ENCODE measurements at regions not wholly inside any gene's neighbourhood (a gene's known extent, or its start where the extent isn't known, plus 50 kb on each side); places are given as distances from the start of the nearest gene placed in this dataset.
"Not testable (repeated sequence)": the region's sequence is repeated elsewhere in the genome, so short reads cannot be mapped to it uniquely, and the experiment has no call there.

GRCh38 chr17:77824780-77825280 lies 133.7 kb upstream of the TNRC6C start:
- DNase-seq = no peak

GRCh38 chr17:77825621-77826020 lies 132.9 kb upstream of the TNRC6C start:
- DNase-seq = no peak

- DNase-seq = no peak
Measured at GRCh38 chr17:77826132-77826873, 132.2 kb upstream of the TNRC6C start.

- no peak for DNase-seq
Measured at GRCh38 chr17:77827039-77827438, 131.5 kb upstream of the TNRC6C start.

GRCh38 chr17:77827511-77827910 lies 131.0 kb upstream of the TNRC6C start:
- DNase-seq = no peak

- no peak for DNase-seq
Measured at GRCh38 chr17:77828749-77829539, 129.6 kb upstream of the TNRC6C start.

- peak in 1 of 14 donors; percentile 30 for DNase-seq
Measured at GRCh38 chr17:77829843-77830799, 128.4 kb upstream of the TNRC6C start.

- DNase-seq = no peak
Measured at GRCh38 chr17:77830816-77831473, 127.6 kb upstream of the TNRC6C start.

GRCh38 chr17:77831474-77832179 lies 126.9 kb upstream of the TNRC6C start:
- peak in 1 of 14 donors; percentile 7 for DNase-seq

GRCh38 chr17:77832180-77832560 lies 126.3 kb upstream of the TNRC6C start:
- no peak for DNase-seq

- DNase-seq = no peak
Measured at GRCh38 chr17:77833769-77834168, 124.7 kb upstream of the TNRC6C start.

- peak in 1 of 14 donors; percentile 38 for DNase-seq
Measured at GRCh38 chr17:77834170-77835115, 124.1 kb upstream of the TNRC6C start.

- no peak for DNase-seq
Measured at GRCh38 chr17:77836557-77837041, 121.9 kb upstream of the TNRC6C start.

- not testable (repeated sequence) for DNase-seq
Measured at GRCh38 chr17:77837072-77837471, 121.4 kb upstream of the TNRC6C start.

- DNase-seq = no peak
Measured at GRCh38 chr17:77837917-77838316, 120.6 kb upstream of the TNRC6C start.

- no peak for DNase-seq
Measured at GRCh38 chr17:77838748-77839697, 119.5 kb upstream of the TNRC6C start.

- DNase-seq = no peak
Measured at GRCh38 chr17:77839698-77840512, 118.6 kb upstream of the TNRC6C start.

Data from C1 segment of cervical spinal cord (tissue), 14 donors.